Activated naive CD4-positive, alpha-beta T cell treated with anti-CD3 and anti-CD28 coated beads, Interleukin-2, amount 50 U/mL, for 72 hours (primary cell): ENCODE measurements at regions not wholly inside any gene's neighbourhood (a gene's known extent, or its start where the extent isn't known, plus 50 kb on each side); places are given as distances from the start of the nearest gene placed in this dataset.

ENCODE experiments used
- ATAC-seq, 2 donors: fragments of 150-1000 bp; cut with Tn5 transposase; 2 replicates each; pipeline ENCODE4 v1.10.0; 2021; ENCODE audit warnings: mild to moderate bottlenecking in 2 of 2, moderate library complexity in 2 of 2
- DNase-seq, 2 donors: peaks; one replicate each; pipeline ENCODE4 v3.0.0; 2021 to 2022; ENCODE audit warnings: low spot score in 2 of 2
- H3K27ac Mint-ChIP-seq, 2 donors: one replicate each; pipeline ENCODE4 v1.8.0; 2022; ENCODE audit warnings: mild to moderate bottlenecking in 2 of 2, mixed read lengths in 2 of 2
- H3K36me3 Mint-ChIP-seq, 2 donors: one replicate each; pipeline ENCODE4 v1.8.0; 2022; ENCODE audit warnings: mixed read lengths in 2 of 2
- H3K9me3 Mint-ChIP-seq, 2 donors: one replicate each; pipeline ENCODE4 v1.8.0; 2022; ENCODE audit warnings: mixed read lengths in 2 of 2

DNA sequence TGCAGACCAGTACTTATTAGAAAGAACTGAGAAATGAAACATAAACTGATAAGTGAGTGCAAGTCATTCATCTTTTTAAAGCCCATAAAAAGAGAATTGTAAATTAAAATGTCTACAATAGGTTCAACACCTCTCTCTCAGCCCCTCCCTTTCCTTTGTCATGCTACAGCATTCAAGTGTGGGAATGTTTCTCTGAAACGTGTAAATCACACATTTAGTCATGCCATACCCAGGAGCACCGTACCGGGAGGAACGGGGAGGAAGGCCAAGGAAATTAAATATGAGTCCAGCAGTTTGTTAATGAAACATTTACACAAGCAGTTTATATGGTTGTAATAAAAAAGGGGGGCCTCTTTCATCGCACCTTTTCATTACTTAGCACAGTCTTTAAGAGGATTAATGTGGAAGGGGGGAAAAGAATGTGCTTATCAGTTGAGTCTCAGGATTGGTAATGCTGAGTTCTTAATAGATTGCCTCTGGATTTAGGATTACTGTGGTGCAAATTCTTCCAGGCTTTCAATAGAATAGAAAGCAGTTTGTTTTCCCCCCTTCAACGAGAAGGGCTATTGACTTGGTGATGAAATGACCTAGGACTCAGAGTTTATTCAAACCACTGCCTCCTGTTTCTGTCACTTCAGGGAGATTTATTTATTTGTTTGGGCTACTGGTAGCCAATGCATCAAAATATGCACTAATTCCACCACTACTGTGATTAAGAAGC, 176.0 kb upstream of the ZNF608 start:
- peaks cover 4 to 6% of the 10 kb centered on the region in 2 donors for H3K9me3 Mint-ChIP-seq
- ATAC-seq = no peak
- DNase-seq = no peak
- H3K27ac Mint-ChIP-seq = no peak overlapping the region
- H3K36me3 Mint-ChIP-seq = no peaks in the 10 kb centered on the region

DNA sequence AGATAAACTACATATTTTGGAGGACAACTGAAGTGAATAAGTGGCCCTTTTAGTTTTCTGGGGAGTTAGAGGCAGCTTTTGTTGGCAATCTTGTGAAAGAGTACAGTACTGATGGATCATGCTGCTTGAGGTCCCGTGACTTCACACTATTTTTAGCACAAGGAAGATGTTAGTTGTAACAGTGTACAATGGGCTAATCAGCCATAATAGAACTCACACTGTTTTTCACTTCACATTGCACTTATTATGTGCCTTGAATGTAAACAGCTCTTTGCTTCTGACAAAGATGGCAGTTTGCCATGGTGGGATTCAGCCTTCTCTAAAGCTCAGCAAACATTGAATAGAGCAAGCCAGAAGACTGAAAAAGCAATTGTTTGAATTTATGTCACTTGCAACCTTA, 176.7 kb upstream of the ZNF608 start:
- no peaks in the 10 kb centered on the region for H3K36me3 Mint-ChIP-seq
- no peak overlapping the region for H3K27ac Mint-ChIP-seq
- DNase-seq = no peak
- peaks cover 4 to 6% of the 10 kb centered on the region in 2 donors for H3K9me3 Mint-ChIP-seq
- ATAC-seq = no peak

- peaks cover 4 to 6% of the 10 kb centered on the region in 2 donors for H3K9me3 Mint-ChIP-seq
- H3K36me3 Mint-ChIP-seq = no peaks in the 10 kb centered on the region
- ATAC-seq (no peak), DNase-seq (no peak)
- H3K27ac Mint-ChIP-seq = no peak overlapping the region
These were observed 178.3 kb upstream of the ZNF608 start for GRCh38 chr5:124924729-124925128.

DNA sequence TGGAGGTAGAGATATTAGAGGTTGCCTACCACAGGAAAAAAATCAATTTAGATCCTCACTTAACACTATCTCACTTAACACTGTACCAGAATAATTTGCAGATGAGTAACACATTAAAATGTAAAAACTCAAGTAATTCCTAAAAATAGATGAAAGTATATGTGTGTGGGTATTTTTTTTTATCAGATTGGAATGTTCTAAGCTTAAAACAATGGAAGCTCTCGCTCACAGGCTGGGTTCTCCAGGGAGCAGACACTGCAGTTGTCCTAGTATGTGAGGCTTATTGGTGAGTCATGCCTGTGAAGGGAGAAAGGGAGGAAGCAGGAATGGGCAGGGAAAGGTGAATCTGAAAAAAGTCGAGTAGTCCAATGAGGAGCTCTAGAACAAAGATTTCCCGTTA, 181.3 kb upstream of the ZNF608 start:
- H3K9me3 Mint-ChIP-seq = peaks cover 4 to 6% of the 10 kb centered on the region in 2 donors
- no peaks in the 10 kb centered on the region for H3K36me3 Mint-ChIP-seq
- no peak overlapping the region for H3K27ac Mint-ChIP-seq
- ATAC-seq (no peak), DNase-seq (no peak)

- peaks cover 4 to 6% of the 10 kb centered on the region in 2 donors for H3K9me3 Mint-ChIP-seq
- no peak for ATAC-seq
- no peak overlapping the region for H3K27ac Mint-ChIP-seq
- no peaks in the 10 kb centered on the region for H3K36me3 Mint-ChIP-seq
- DNase-seq = no peak
These were observed 182.6 kb upstream of the ZNF608 start for GRCh38 chr5:124929000-124929399.

DNA sequence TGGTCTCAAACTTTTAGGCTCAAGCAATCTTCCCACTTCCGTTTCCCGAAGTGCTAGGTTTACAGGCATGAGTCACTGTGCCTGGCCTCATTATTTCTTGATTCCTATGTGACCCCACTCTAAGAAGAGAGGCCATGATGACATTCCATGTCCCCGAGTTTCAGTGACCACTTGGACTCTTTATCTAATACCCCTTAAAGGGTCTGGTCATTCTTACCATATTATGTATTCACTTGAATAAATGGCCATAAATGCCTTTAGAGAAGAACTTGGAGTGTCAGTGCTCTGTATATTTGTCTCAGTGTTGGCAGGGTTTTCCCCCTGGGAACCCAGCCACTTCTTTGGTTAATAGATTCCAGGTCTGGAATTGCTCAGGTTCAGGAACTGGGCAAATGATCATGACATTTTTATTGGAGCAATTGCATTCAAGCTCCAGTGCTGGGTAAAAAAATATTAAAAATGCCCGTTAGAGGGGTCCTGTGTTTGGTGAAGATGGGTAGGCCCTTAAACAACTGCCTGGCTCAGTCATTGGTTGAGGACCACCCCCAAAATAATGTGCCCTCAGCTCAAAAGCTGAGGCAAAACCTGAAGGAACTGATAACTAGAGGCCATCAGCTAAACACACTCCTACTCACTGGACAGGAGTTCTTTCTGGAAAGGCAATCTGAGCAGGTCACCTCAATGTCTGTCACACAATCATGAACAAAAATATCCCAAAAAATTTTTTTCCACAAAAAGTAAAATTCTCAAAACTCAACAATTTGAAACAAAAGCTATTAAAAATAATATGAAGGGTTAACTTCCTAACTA, 186.6 kb upstream of the ZNF608 start:
- DNase-seq = no peak
- H3K9me3 Mint-ChIP-seq = no peaks in the 10 kb centered on the region
- no peaks in the 10 kb centered on the region for H3K36me3 Mint-ChIP-seq
- H3K27ac Mint-ChIP-seq = no peak overlapping the region
- ATAC-seq = no peak

- DNase-seq (no peak), ATAC-seq (peak in 1 of 2 donors; percentile 49)
- H3K36me3 Mint-ChIP-seq = no peaks in the 10 kb centered on the region
- H3K9me3 Mint-ChIP-seq = peaks cover 5% of the 10 kb centered on the region in 2 donors
- no peak overlapping the region for H3K27ac Mint-ChIP-seq
These were observed 188.6 kb upstream of the ZNF608 start for GRCh38 chr5:124935065-124935464.

GRCh38 chr5:124936626-124936933, 190.1 kb upstream of the ZNF608 start:
- ATAC-seq (no peak), DNase-seq (no peak)
- peaks cover 12 to 15% of the 10 kb centered on the region in 2 donors for H3K9me3 Mint-ChIP-seq
- H3K27ac Mint-ChIP-seq = no peak overlapping the region
- H3K36me3 Mint-ChIP-seq = no peaks in the 10 kb centered on the region

- Mint-ChIP-seq H3K27ac (no peak overlapping the region), H3K36me3 (no peaks in the 10 kb centered on the region), H3K9me3 (peaks cover 12 to 17% of the 10 kb centered on the region in 2 donors)
- ATAC-seq (no peak), DNase-seq (no peak)
These were observed 194.9 kb upstream of the ZNF608 start for GRCh38 chr5:124941051-124942049.

DNA sequence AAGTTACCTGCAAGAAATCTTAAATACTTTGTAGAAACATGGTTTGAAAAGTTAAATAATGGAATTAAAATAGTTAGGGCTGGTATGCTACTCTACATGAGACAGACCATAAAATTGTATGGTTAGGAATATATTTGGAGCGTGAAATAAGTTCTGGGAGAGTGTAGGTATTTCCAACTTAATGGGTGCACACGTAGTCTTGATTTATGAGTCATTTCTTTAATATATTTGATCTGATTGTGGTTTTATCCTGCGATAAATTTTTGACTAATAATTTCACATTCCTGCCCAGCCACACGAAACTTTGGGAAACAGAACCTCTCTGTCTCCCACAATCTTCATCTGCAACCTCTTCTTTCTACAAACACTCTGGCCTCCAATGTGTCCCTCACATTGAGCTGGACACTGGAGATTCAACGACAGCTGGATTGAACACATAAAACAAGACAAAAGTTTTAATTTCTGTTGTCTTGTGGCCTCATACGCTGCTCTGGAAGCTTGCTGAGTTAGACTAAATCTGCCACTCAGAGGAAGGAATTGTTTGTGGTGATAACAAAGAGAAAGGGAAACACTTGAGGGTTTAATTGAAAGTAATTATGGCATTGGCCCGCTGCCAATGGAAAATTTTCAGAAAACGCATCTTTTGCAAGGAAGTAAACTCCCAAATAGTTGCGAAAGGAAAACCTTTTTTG, 201.8 kb upstream of the ZNF608 start:
- ATAC-seq (no peak), DNase-seq (no peak)
- H3K9me3 Mint-ChIP-seq = peaks cover 3 to 11% of the 10 kb centered on the region in 2 donors
- H3K36me3 Mint-ChIP-seq = peaks cover 0 to 9% of the 10 kb centered on the region in 2 donors
- no peak overlapping the region for H3K27ac Mint-ChIP-seq

GRCh38 chr5:124948754-124949275, 202.4 kb upstream of the ZNF608 start:
- peaks cover 3 to 11% of the 10 kb centered on the region in 2 donors for H3K9me3 Mint-ChIP-seq
- no peak for ATAC-seq
- H3K27ac Mint-ChIP-seq = no peak overlapping the region
- peaks cover 0 to 9% of the 10 kb centered on the region in 2 donors for H3K36me3 Mint-ChIP-seq
- DNase-seq = no peak

- H3K9me3 Mint-ChIP-seq = peaks cover 3 to 11% of the 10 kb centered on the region in 2 donors
- peaks cover 0 to 9% of the 10 kb centered on the region in 2 donors for H3K36me3 Mint-ChIP-seq
- no peak overlapping the region for H3K27ac Mint-ChIP-seq
- DNase-seq (no peak), ATAC-seq (no peak)
These were observed 203.4 kb upstream of the ZNF608 start for GRCh38 chr5:124949862-124950261.

- Mint-ChIP-seq H3K27ac (no peak overlapping the region), H3K9me3 (peaks cover 3 to 11% of the 10 kb centered on the region in 2 donors), H3K36me3 (peaks cover 0 to 9% of the 10 kb centered on the region in 2 donors)
- DNase-seq (no peak), ATAC-seq (no peak)
These were observed 204.7 kb upstream of the ZNF608 start for GRCh38 chr5:124951105-124951504.

DNA sequence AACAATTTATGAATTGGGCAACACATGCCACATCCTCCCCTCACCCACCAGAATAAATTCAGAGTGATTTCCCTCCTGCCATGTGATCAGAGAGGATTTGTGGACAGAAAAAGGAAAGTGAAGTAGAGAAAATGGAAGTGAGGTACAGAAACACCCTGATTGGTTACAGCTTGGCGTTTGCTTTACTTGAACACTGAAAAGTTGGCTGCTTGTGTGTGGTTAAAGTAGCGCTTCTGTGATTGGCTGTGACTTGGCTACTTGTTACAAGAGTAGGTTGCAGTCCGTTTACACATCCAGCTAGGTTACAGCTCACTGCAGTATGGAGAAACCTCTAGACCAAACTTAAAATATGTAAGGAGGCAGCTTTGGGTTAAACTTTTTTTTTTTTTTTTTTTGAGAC, 205.2 kb upstream of the ZNF608 start:
- Mint-ChIP-seq H3K27ac (no peak overlapping the region), H3K9me3 (peaks cover 3 to 11% of the 10 kb centered on the region in 2 donors), H3K36me3 (peaks cover 0 to 9% of the 10 kb centered on the region in 2 donors)

GRCh38 chr5:124952079-124952478, 205.6 kb upstream of the ZNF608 start:
- no peak overlapping the region for H3K27ac Mint-ChIP-seq
- DNase-seq = no peak
- peaks cover 3 to 8% of the 10 kb centered on the region in 2 donors for H3K9me3 Mint-ChIP-seq
- H3K36me3 Mint-ChIP-seq = peaks cover 0 to 5% of the 10 kb centered on the region in 2 donors
- no peak for ATAC-seq

More for the DNA sequence above, 205.2 kb upstream of the ZNF608 start:
- no peak for DNase-seq
- no peak for ATAC-seq

DNA sequence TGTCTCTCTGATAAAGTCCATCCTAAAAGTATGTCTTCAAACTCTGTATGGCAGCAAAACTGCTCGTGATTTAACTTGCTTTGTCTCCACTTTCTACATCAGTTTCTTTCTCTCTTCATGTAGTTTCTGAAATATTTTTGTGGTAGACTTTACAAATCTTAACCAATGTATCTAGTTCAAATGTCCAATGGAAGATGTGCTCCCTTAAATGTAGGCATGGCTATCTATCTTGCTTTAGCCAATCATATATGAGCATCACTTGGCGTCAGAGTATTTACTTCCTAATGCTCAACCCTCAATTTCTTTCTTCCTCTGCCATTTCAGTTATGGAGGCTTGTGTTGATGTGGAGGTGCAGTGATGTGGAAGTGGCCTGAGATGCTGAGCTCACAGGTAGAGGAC, 206.1 kb upstream of the ZNF608 start:
- H3K36me3 Mint-ChIP-seq = peaks cover 0 to under 1% of the 10 kb centered on the region in 2 donors
- ATAC-seq = no peak
- peaks cover 3 to 4% of the 10 kb centered on the region in 2 donors for H3K9me3 Mint-ChIP-seq
- no peak for DNase-seq
- H3K27ac Mint-ChIP-seq = no peak overlapping the region
